Duodenal mucosa (tissue), 2 donors: ENCODE measurements at regions not wholly inside any gene's neighbourhood (a gene's known extent, or its start where the extent isn't known, plus 50 kb on each side); places are given as distances from the start of the nearest gene placed in this dataset.
"Not testable (repeated sequence)": the region's sequence is repeated elsewhere in the genome, so short reads cannot be mapped to it uniquely, and the experiment has no call there.

Source experiments
- H3K27ac ChIP-seq: one replicate; pipeline ENCODE4 v1.7.0; 2013; ENCODE audit warnings: low read depth, low read length
- H3K27me3 ChIP-seq, 2 donors: one replicate each; pipeline ENCODE4 v1.7.0; 2013; ENCODE audit warnings: low read length in 2 of 2, control low read depth in 1 of 2; ENCODE audit not compliant: insufficient read depth in 2 of 2, control insufficient read depth in 1 of 2
- H3K36me3 ChIP-seq, 2 donors: one replicate each; pipeline ENCODE4 v1.7.0; 2013; ENCODE audit warnings: low read length in 2 of 2, control low read depth in 1 of 2; ENCODE audit not compliant: insufficient read depth in 2 of 2, control insufficient read depth in 1 of 2
- H3K4me1 ChIP-seq, 2 donors: one replicate each; pipeline ENCODE4 v1.7.0; 2013; ENCODE audit warnings: low read length in 2 of 2, control low read depth in 1 of 2; ENCODE audit not compliant: insufficient read depth in 2 of 2, control insufficient read depth in 1 of 2
- H3K4me3 ChIP-seq, 2 donors: one replicate each; pipeline ENCODE4 v1.7.0; 2013; ENCODE audit warnings: low read length in 2 of 2, low read depth in 1 of 2
- H3K9ac ChIP-seq, 2 donors: one replicate each; pipeline ENCODE4 v1.7.0; 2013; ENCODE audit warnings: low read length in 2 of 2, low read depth in 1 of 2
- H3K9me3 ChIP-seq, 2 donors: one replicate each; pipeline ENCODE4 v1.7.0; 2013; ENCODE audit warnings: low read length in 2 of 2, control low read depth in 1 of 2; ENCODE audit not compliant: control insufficient read depth in 1 of 2

DNA sequence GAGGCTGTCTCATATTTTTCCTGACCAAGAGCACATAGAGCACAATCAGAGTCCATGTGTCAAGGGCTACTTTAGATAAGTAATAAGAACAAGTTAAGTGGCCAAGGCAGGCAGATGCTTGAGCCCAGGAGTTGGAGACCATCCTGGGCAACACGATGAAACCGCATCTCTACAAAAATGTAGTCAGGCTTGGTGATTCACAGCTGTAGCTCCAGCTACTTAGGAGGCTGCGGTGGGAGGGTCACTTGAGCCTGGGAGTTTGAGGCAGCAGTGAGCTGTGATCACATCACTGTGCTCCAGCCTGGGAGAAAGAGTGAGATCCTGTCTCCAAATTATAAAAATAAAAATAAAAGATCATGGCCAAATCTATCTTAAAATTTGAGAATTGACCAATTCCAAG, 767.9 kb upstream of the CTNND2 start:
- Histone ChIP-seq H3K27ac (no peak overlapping the region), H3K9me3 (peaks cover 7 to 8% of the 10 kb centered on the region in 2 donors), H3K27me3 (no peaks in the 10 kb centered on the region), H3K9ac (no peak overlapping the region), H3K4me3 (no peak overlapping the region), H3K4me1 (no peaks in the 10 kb centered on the region), H3K36me3 (no peaks in the 10 kb centered on the region)

GRCh38 chr5:12669326-12669725, 765.1 kb upstream of the CTNND2 start:
- Histone ChIP-seq H3K9ac (no peak overlapping the region), H3K27ac (no peak overlapping the region), H3K4me1 (no peaks in the 10 kb centered on the region), H3K4me3 (no peak overlapping the region), H3K36me3 (no peaks in the 10 kb centered on the region), H3K27me3 (no peaks in the 10 kb centered on the region), H3K9me3 (peaks cover 4 to 7% of the 10 kb centered on the region in 2 donors)

DNA sequence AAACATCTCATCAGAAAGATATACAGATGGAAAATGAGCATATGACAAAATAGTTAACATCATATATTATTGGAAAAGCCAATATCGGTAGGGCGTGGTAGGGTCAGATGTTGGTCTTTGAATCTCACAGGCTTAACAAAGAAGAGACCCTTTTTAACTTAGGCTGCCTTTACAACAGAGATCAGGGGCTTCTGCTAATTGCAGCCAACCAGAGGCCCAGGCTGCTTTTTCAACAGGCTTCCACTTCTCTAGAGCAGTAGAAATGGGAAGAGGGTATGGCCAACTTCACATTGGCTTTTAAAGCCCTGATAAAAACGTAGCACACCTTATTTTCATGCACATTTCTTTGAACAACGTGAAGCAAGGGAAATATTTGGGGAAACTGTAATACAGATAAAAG, 764.3 kb upstream of the CTNND2 start:
- Histone ChIP-seq H3K9me3 (peaks cover 2 to 7% of the 10 kb centered on the region in 2 donors), H3K4me1 (no peaks in the 10 kb centered on the region)

DNA sequence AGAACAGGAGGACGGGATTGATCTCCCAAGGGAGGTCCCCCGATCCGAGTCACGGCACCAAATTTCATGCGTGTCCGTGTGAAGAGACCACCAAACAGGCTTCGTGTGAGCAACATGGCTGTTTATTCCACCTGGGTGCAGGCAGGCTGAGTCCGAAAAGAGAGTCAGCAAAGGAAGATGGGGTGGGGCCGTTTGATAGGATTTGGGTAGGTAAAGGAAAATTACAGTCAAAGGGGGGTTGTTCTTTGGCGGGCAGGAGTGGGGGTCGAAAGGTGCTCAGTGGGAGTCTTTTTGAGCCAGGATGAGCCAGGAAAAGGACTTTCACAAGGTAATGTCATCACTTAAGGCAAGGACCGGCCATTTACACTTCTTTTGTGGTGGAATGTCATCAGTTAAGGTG, 763.6 kb upstream of the CTNND2 start:
- not testable (repeated sequence) for H3K4me1 ChIP-seq, H3K36me3 ChIP-seq, H3K27ac ChIP-seq, H3K27me3 ChIP-seq, H3K9me3 ChIP-seq, H3K9ac ChIP-seq, H3K4me3 ChIP-seq

More for the DNA sequence above, 764.3 kb upstream of the CTNND2 start:
- H3K9ac ChIP-seq, result no peak overlapping the region
- no peak overlapping the region for H3K4me3 ChIP-seq
- H3K27me3 ChIP-seq, result no peaks in the 10 kb centered on the region
- no peaks in the 10 kb centered on the region for H3K36me3 ChIP-seq
- H3K27ac ChIP-seq, result no peak overlapping the region

DNA sequence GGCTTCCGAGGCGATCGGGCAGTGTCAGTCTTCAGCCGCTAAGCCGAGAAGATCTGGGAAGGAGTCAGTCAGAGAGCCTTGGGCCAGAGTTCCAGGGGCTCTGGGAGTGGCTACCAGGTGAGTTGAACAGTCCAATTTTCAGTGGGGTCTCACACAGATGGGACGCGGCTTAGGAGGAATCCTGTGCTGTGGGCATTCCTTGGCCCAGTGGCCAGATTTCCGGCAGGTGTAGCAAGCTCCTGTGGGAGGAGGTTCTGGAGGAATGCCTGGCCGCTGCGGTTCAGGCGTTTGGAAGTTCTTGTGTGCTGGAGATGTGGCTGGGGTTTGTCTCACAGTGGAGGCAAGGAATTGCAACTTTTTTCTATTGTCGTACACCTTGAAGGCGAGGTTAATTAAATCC, 761.5 kb upstream of the CTNND2 start:
- H3K4me3 ChIP-seq, H3K27ac ChIP-seq, H3K27me3 ChIP-seq, H3K9me3 ChIP-seq, H3K4me1 ChIP-seq, H3K36me3 ChIP-seq, H3K9ac ChIP-seq: not testable (repeated sequence)

DNA sequence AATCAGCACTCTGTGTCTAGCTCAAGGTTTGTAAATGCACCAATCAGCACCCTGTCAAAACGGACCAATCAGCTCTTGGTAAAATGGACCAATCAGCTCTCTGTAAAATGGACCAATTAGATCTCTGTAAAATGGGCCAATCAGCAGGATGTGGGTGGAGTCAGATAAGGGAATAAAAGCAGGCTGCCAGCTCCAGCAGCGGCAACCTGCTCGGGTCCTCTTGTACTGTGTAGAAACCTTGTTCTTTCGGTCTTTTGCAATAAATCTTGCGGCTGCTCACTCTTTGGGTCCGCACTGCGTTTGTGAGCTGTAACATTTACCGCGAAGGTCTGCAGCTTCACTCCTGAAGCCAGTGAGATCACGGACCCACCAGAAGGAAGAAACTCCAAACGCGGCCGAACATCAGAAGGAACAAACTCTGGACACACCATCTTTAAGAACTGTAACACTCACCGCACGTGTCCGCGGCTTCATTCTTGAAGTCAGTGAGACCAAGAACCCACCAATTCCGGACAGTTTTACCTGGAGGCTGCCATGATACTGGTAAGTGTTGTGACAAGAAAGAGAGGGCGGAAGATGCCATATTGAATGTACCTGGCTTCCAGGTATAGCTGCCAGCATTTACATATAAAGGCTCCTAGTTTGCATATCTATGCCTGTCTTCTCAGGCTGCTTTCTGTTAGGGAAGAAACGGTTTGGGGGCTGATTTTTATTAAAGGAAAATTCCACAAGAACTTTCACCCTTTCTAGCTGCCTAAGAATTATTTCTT, 758.5 kb upstream of the CTNND2 start:
- Histone ChIP-seq H3K27me3 (no peaks in the 10 kb centered on the region), H3K9me3 (peaks cover 0 to 7% of the 10 kb centered on the region in 2 donors), H3K36me3 (no peaks in the 10 kb centered on the region), H3K27ac (no peak overlapping the region), H3K9ac (no peak overlapping the region), H3K4me1 (no peaks in the 10 kb centered on the region), H3K4me3 (no peak overlapping the region)

DNA sequence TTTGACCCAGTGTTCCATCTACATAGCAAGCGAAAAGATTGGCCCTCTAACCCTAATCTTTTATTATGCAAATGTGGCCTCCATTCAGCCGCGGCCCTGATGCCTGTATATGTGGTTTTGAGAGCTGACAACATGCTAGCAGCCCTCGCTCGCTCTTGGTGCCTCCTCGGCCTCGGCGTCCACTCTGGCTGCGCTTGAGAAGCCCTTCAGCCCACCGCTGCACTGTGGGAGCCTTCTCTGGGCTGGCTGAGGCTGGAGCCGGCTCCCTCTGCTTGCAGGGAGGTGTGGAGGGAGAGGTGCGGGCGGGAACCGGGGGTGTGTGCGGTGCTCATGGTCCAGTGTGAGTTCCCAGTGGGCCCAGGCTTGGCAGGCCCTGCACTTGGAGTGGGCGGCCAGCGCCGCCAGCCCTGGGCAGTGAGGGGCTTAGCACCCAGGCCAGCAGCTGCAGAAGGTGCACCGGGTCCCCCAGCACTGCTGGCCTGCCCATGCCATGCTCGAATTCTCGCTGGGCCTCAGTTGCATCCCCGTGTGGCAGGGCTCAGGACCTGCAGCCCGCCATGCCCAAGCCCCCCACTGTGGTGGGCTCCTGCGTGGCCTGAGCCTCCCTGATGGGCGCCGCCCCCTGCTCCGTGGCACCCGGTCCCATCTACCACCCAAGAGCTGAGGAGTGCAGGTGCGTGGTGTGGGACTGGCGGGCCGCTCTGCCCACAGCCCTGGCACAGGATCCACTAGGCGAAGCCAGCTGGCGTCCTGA, 757.5 kb upstream of the CTNND2 start:
- no peaks in the 10 kb centered on the region for H3K4me1 ChIP-seq
- no peak overlapping the region for H3K9ac ChIP-seq
- peaks cover 0 to 7% of the 10 kb centered on the region in 2 donors for H3K9me3 ChIP-seq
- no peaks in the 10 kb centered on the region for H3K27me3 ChIP-seq
- no peak overlapping the region for H3K27ac ChIP-seq
- H3K4me3 ChIP-seq, result no peak overlapping the region
- H3K36me3 ChIP-seq, result no peaks in the 10 kb centered on the region

DNA sequence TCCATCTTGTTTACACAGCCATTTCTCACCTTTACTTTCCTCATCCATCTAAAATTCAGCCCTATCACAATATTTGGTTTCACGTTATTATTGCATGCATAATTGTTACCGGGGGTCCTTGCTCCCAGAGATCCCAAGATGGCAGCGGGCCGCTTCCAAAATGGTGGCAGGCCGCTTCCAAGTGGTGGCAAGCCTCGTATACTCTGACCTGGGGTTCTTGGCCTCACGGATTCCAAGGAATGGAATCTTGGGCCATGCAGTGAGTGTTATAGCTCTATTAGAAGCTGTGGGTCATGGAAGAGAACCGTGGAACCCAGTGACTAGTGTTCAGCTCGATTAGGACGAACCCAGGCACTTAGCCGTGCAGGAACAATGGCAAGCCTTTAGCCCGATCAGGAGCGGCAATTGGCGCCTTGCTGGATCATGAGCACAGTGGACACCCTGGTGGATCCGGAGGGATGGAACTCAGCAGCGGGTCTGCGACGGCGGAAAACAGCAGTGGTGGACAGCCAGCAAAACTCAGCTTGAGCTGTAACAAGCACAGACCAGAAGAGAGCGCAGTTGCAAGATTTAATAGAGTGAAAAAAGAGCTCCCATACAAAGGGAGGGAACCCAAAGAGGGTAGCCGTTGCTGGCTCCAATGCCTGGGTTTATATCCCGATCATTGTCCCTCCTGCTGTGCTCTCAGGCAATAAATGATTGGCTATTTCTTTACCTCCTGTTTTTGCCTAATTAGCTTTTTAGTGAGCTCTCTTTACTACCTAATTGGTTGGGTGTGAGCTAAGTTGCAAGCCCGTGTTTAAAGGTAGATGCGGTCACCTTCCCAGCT, 756.2 kb upstream of the CTNND2 start:
- H3K27ac ChIP-seq, H3K9ac ChIP-seq, H3K9me3 ChIP-seq, H3K4me1 ChIP-seq, H3K36me3 ChIP-seq, H3K4me3 ChIP-seq, H3K27me3 ChIP-seq: not testable (repeated sequence)

DNA sequence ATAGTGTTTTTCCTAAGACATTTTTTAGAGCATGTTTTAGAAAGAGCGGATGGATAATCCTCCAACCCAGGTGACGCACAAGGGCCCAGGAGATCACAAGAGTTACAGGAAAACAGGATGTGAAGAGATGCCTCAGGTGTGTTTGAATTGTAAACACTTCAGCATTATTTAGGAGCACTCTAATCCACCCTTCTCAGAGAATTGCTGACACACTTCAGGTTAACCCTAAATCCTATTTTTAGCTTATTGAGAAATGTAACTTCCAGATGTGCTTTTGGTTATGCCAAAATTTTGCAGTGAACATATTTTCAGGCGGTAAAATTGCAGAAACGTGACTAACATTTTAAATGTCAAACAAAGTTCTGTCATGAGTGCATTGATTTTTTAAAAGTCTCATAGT, 755.4 kb upstream of the CTNND2 start:
- Histone ChIP-seq H3K27ac (no peak overlapping the region), H3K9me3 (peaks cover 0 to 7% of the 10 kb centered on the region in 2 donors), H3K27me3 (no peaks in the 10 kb centered on the region), H3K4me3 (no peak overlapping the region), H3K4me1 (no peaks in the 10 kb centered on the region), H3K9ac (no peak overlapping the region), H3K36me3 (no peaks in the 10 kb centered on the region)

- Histone ChIP-seq H3K36me3 (no peaks in the 10 kb centered on the region), H3K9ac (no peak overlapping the region), H3K4me3 (no peak overlapping the region), H3K9me3 (peaks cover 0 to 7% of the 10 kb centered on the region in 2 donors), H3K4me1 (no peaks in the 10 kb centered on the region), H3K27me3 (no peaks in the 10 kb centered on the region), H3K27ac (no peak overlapping the region)
Measured at GRCh38 chr5:12658871-12659446, 754.7 kb upstream of the CTNND2 start.
